Neuronal stem cell (in vitro differentiated cells): ENCODE measurements at regions not wholly inside any gene's neighbourhood (a gene's known extent, or its start where the extent isn't known, plus 50 kb on each side); places are given as distances from the start of the nearest gene placed in this dataset.
A peak's percentile ranks its signal among the peaks of the same experiment; 100 is the strongest.
"Not testable (repeated sequence)": the region's sequence is repeated elsewhere in the genome, so short reads cannot be mapped to it uniquely, and the experiment has no call there.

Experiments
- DNase-seq: peaks from one replicate; pipeline ENCODE4 v3.0.0-alpha.2; 2013; ENCODE audit warnings: low spot score
- H2AFZ ChIP-seq: one replicate; pipeline ENCODE4 v1.6.1; 2013; ENCODE audit warnings: mild to moderate bottlenecking, low read length, inconsistent platforms
- H2AK5ac ChIP-seq: 2 replicates; pipeline ENCODE4 v1.6.1; 2013; ENCODE audit warnings: low read depth, mild to moderate bottlenecking, inconsistent platforms, low read length, moderate library complexity, mixed read lengths
- H2BK120ac ChIP-seq: 2 replicates; pipeline ENCODE4 v1.6.1; 2013; ENCODE audit warnings: low read depth, mild to moderate bottlenecking, inconsistent platforms, low read length, moderate library complexity, mixed read lengths
- H2BK12ac ChIP-seq: one replicate; pipeline ENCODE4 v1.6.1; 2013; ENCODE audit warnings: low read length, inconsistent platforms
- H2BK15ac ChIP-seq: 2 replicates; pipeline ENCODE4 v1.6.1; 2013; ENCODE audit warnings: mild to moderate bottlenecking, low read length, inconsistent platforms, mixed read lengths
- H2BK5ac ChIP-seq: one replicate; pipeline ENCODE4 v1.6.1; 2013; ENCODE audit warnings: inconsistent platforms, mild to moderate bottlenecking, low read length, moderate library complexity
- H3K14ac ChIP-seq: one replicate; pipeline ENCODE4 v1.6.1; 2013; ENCODE audit warnings: low read length, inconsistent platforms
- H3K18ac ChIP-seq: 2 replicates; pipeline ENCODE4 v1.6.1; 2013; ENCODE audit warnings: low read length, inconsistent platforms
- H3K23ac ChIP-seq: 2 replicates; pipeline ENCODE4 v1.6.1; 2013; ENCODE audit warnings: low read depth, mild to moderate bottlenecking, mixed read lengths, low read length, inconsistent platforms; ENCODE audit not compliant: poor library complexity
- H3K27ac ChIP-seq: replicated peaks from 3 replicates; pipeline ENCODE4 v1.5.1; 2013; ENCODE audit warnings: low read length, inconsistent platforms
- H3K27me3 ChIP-seq, 3 experiments: 2 replicates each; pipeline ENCODE4 v1.6.1; 2013; ENCODE audit warnings: low read length in 3 of 3, mild to moderate bottlenecking in 2 of 3, inconsistent platforms in 1 of 3, low read depth in 1 of 3, mixed read lengths in 1 of 3, moderate library complexity in 1 of 3; ENCODE audit not compliant: control insufficient read depth in 3 of 3, insufficient read depth in 3 of 3
- H3K36me3 ChIP-seq, 2 donors: replicated peaks in 1 of 2; 2 replicates each; pipeline ENCODE4 v1.6.1; 2013; ENCODE audit warnings: low read length in 2 of 2; ENCODE audit not compliant: control insufficient read depth in 2 of 2, insufficient read depth in 2 of 2
- H3K4ac ChIP-seq: 2 replicates; pipeline ENCODE4 v1.6.1; 2013; ENCODE audit warnings: inconsistent platforms, mild to moderate bottlenecking, low read length, moderate library complexity
- H3K4me1 ChIP-seq, 2 donors: 1 replicate in 1 of 2; 2 replicates in 1 of 2; pipeline ENCODE4 v1.6.1; 2013; ENCODE audit warnings: low read length in 2 of 2, low read depth in 1 of 2; ENCODE audit not compliant: control insufficient read depth in 2 of 2, insufficient read depth in 1 of 2
- H3K4me2 ChIP-seq: one replicate; pipeline ENCODE4 v1.6.1; 2013; ENCODE audit warnings: mild to moderate bottlenecking, low read length, inconsistent platforms; ENCODE audit not compliant: insufficient read depth, poor library complexity, severe bottlenecking
- H3K4me3 ChIP-seq, 2 donors: 2 replicates each; pipeline ENCODE4 v1.5.1; 2013; ENCODE audit warnings: low read length in 2 of 2, mild to moderate bottlenecking in 2 of 2, inconsistent platforms in 1 of 2, moderate library complexity in 1 of 2
- H3K79me1 ChIP-seq: one replicate; pipeline ENCODE4 v1.6.1; 2013; ENCODE audit warnings: low read depth, mild to moderate bottlenecking, inconsistent platforms, low read length, moderate library complexity
- H3K9ac ChIP-seq: one replicate; pipeline ENCODE4 v1.6.1; 2013; ENCODE audit warnings: mild to moderate bottlenecking, low read depth, low read length, inconsistent platforms; ENCODE audit not compliant: poor library complexity
- H3K9me3 ChIP-seq, 2 donors: replicated peaks in 1 of 2; 2 replicates each; pipeline versions ENCODE3 to v1.6.1; 2013; ENCODE audit warnings: low read length in 2 of 2, mild to moderate bottlenecking in 2 of 2, inconsistent platforms in 1 of 2, low read depth in 1 of 2, mixed read lengths in 1 of 2, moderate library complexity in 1 of 2; ENCODE audit not compliant: control insufficient read depth in 2 of 2, insufficient read depth in 1 of 2
- H4K8ac ChIP-seq: one replicate; pipeline ENCODE4 v1.6.1; 2013; ENCODE audit warnings: low read depth, mild to moderate bottlenecking, inconsistent platforms, low read length, moderate library complexity
- H4K91ac ChIP-seq: one replicate; pipeline ENCODE4 v1.6.1; 2013; ENCODE audit warnings: low read length, low read depth, mild to moderate bottlenecking, inconsistent platforms; ENCODE audit not compliant: poor library complexity
- WGBS, 2 donors: extraction: QIAGEN DNeasy Blood & Tissue Kit; methylation state at CpG; one replicate each; pipeline ENCODE4 v1.1.7; 2013; ENCODE audit warnings: missing lambda C conversion rate in 2 of 2, mixed read lengths in 1 of 2; ENCODE audit not compliant: insufficient read length in 2 of 2, insufficient replicate concordance in 1 of 2; ENCODE audit errors: extremely low coverage in 2 of 2; 5-methylcytosine and 5-hydroxymethylcytosine counted together

- Histone ChIP-seq H3K27me3 (peaks cover 0 to 20% (median 0%) of the 10 kb centered on the region in 3 experiments), H3K23ac (peak overlapping the region; percentile 25), H3K4me1 (peaks cover 8 to 12% of the 10 kb centered on the region in 2 donors)
- not testable (repeated sequence) for H3K18ac ChIP-seq, H4K8ac ChIP-seq, H2AFZ ChIP-seq, H3K79me1 ChIP-seq, H2BK5ac ChIP-seq, H4K91ac ChIP-seq, DNase-seq, H3K9me3 ChIP-seq, H2BK15ac ChIP-seq, H2BK120ac ChIP-seq, H3K4me3 ChIP-seq, H3K36me3 ChIP-seq, H3K4me2 ChIP-seq, H3K14ac ChIP-seq, H3K4ac ChIP-seq, H2BK12ac ChIP-seq, H3K27ac ChIP-seq, H2AK5ac ChIP-seq, H3K9ac ChIP-seq
- WGBS, 2 donors, result no CpG with 5 or more reads among the region's 34 CpGs
Observed at GRCh38 chr12:116660740-116661139, 77.1 kb downstream of the SPRING1 start.

DNA sequence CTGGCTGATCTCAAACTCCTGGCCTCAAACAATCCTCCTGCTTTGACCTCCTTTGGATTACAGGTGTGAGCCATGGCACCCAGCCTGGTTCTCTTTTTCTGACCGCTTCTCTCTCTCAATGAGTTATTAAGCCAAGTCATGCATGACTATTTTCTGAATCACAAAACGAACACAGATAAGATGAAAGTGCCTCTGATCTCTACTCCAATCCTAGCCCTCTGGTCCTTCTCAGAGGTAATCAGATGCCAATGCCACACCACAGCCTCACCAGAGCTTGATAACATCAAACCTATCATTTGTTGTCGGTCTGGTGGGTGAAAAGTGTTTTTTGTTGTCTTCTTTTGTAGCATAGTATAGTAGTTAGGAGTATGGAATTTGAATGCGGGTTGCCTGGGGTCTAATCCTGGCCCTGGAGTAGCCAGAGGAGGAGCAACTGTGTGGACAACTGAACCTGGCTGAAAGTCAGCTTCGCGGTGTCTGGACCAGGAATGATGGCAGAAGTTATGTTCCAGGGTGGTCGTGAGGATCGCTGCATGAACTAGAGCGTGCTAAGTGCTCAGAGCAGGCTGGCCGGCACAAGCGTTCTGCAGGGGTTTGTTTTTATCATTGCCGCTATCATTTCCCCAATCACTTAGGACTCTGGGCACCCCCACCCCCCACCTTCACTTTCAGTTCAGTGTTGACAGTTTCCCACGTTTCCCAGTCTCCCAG, 77.9 kb downstream of the SPRING1 start:
- no peak overlapping the region for H4K91ac ChIP-seq
- no peak overlapping the region for H2AFZ ChIP-seq
- no peak overlapping the region for H3K27ac ChIP-seq
- H3K9ac ChIP-seq, result no peak overlapping the region
- no peak overlapping the region for H3K4me3 ChIP-seq
- peaks cover 0 to 13% (median 0%) of the 10 kb centered on the region in 3 experiments for H3K27me3 ChIP-seq
- peaks cover 8 to 12% of the 10 kb centered on the region in 2 donors for H3K4me1 ChIP-seq
- no peak overlapping the region for H2BK15ac ChIP-seq
- no CpG with 5 or more reads among the region's 13 CpGs for WGBS, 2 donors
- H3K36me3 ChIP-seq, result no peaks in the 10 kb centered on the region
- H2BK120ac ChIP-seq, result no peak overlapping the region
- no peak overlapping the region for H2AK5ac ChIP-seq
- no peak overlapping the region for H2BK12ac ChIP-seq
- no peak overlapping the region for H3K14ac ChIP-seq
- no peak overlapping the region for H2BK5ac ChIP-seq
- no peak for DNase-seq
- no peaks in the 10 kb centered on the region for H3K79me1 ChIP-seq
- H4K8ac ChIP-seq, result no peak overlapping the region
- no peak overlapping the region for H3K4ac ChIP-seq
- H3K18ac ChIP-seq, result no peak overlapping the region
- no peak overlapping the region for H3K4me2 ChIP-seq
- H3K9me3 ChIP-seq, result no peaks in the 10 kb centered on the region
- no peak overlapping the region for H3K23ac ChIP-seq

DNA sequence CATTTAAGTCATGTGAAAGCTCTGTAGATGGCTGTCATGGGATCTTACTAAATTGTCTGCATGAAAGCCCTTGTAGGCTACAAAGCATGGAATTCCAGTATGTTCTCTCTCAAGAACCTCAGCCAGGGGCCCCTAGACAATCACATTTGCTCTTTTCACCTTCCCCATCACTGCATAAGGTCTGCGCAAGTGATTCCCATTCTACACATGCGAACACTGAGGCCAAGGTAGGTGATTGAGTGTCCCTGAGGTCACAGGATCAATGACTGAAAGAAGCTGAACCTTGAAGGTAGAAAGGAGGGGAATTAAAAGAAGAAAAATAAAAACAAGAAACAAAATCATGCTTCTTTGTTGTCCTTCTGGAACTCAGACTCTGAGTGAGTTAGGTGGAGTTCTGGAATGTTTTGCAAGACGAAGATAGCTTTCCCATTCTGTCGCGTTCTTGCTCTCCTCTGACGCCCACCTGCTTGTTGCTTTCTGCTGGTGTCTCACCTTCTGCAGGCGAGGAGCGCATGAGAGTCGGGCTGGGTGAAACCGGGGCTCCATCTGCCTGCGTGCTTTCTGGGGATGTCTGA, 79.9 kb downstream of the SPRING1 start:
- H3K18ac ChIP-seq, result peak overlapping the region; percentile 63
- H3K9ac ChIP-seq, result no peak overlapping the region
- no peak overlapping the region for H2BK120ac ChIP-seq
- H3K4me2 ChIP-seq, result no peak overlapping the region
- no peak overlapping the region for H3K23ac ChIP-seq
- no peak overlapping the region for H3K27ac ChIP-seq
- no peaks in the 10 kb centered on the region for H3K36me3 ChIP-seq
- H2BK12ac ChIP-seq, result no peak overlapping the region
- no peak overlapping the region for H3K14ac ChIP-seq
- no peak overlapping the region for H2BK5ac ChIP-seq
- H4K8ac ChIP-seq, result no peak overlapping the region
- peaks cover 0 to 3% (median 0%) of the 10 kb centered on the region in 3 experiments for H3K27me3 ChIP-seq
- no peak overlapping the region for H2BK15ac ChIP-seq
- peaks cover 0 to 2% of the 10 kb centered on the region in 2 donors for H3K9me3 ChIP-seq
- no peak overlapping the region for H2AFZ ChIP-seq
- H3K4me1 ChIP-seq, result peaks cover 6 to 11% of the 10 kb centered on the region in 2 donors
- H3K79me1 ChIP-seq, result no peaks in the 10 kb centered on the region
- no peak overlapping the region for H2AK5ac ChIP-seq
- H4K91ac ChIP-seq, result no peak overlapping the region
- no CpG with 5 or more reads among the region's 11 CpGs for WGBS, 2 donors
- H3K4me3 ChIP-seq, result no peak overlapping the region
- no peak for DNase-seq
- no peak overlapping the region for H3K4ac ChIP-seq

DNA sequence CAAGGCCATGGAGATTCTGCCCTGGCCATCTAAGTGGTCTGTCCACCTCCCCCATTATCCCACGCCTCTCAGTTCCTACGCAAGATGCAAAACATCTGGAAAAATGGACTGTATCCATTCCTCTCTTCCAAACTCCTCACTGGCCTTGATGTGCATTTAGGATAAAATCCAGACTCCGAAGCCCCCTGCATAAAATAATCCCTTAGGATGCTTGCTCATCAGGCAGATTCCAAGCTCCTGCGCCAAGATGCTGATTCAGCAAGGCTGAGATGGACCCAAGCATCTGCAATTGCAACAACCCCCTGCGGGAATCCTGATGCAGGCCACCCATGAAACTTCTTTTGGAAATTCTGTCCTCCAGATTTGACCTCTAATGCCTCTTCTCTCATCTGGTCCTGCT, 81.6 kb downstream of the SPRING1 start:
- no CpG with 5 or more reads among the region's 5 CpGs for WGBS, 2 donors
- no peak overlapping the region for H4K8ac ChIP-seq
- no peak overlapping the region for H3K27ac ChIP-seq
- DNase-seq, result no peak
- no peak overlapping the region for H3K23ac ChIP-seq
- peaks cover 0 to 2% of the 10 kb centered on the region in 2 donors for H3K9me3 ChIP-seq
- H3K79me1 ChIP-seq, result no peaks in the 10 kb centered on the region
- no peak overlapping the region for H2BK5ac ChIP-seq
- no peak overlapping the region for H3K4me3 ChIP-seq
- no peak overlapping the region for H2BK15ac ChIP-seq
- no peak overlapping the region for H3K14ac ChIP-seq
- H2BK120ac ChIP-seq, result no peak overlapping the region
- peaks cover 0 to 4% of the 10 kb centered on the region in 2 donors for H3K4me1 ChIP-seq
- H3K9ac ChIP-seq, result no peak overlapping the region
- no peak overlapping the region for H2AFZ ChIP-seq
- no peak overlapping the region for H2AK5ac ChIP-seq
- no peaks in the 10 kb centered on the region for H3K36me3 ChIP-seq
- no peak overlapping the region for H2BK12ac ChIP-seq
- no peak overlapping the region for H3K4ac ChIP-seq
- no peak overlapping the region for H3K4me2 ChIP-seq
- H4K91ac ChIP-seq, result no peak overlapping the region
- H3K27me3 ChIP-seq, result no peaks in the 10 kb centered on the region
- H3K18ac ChIP-seq, result no peak overlapping the region
